NOMO-1 treated with dmso at 0.1 percent for 144 hours (cell line): ENCODE measurements at regions not wholly inside any gene's neighbourhood (a gene's known extent, or its start where the extent isn't known, plus 50 kb on each side); places are given as distances from the start of the nearest gene placed in this dataset.
A peak's percentile ranks its signal among the peaks of the same experiment; 100 is the strongest.
"Not testable (repeated sequence)": the region's sequence is repeated elsewhere in the genome, so short reads cannot be mapped to it uniquely, and the experiment has no call there.

Experiments
- DNase-seq: peaks from one replicate; lab custom pipeline; 2025; ENCODE audit not compliant: unreplicated experiment; lab: John Stamatoyannopoulos, UW

DNA sequence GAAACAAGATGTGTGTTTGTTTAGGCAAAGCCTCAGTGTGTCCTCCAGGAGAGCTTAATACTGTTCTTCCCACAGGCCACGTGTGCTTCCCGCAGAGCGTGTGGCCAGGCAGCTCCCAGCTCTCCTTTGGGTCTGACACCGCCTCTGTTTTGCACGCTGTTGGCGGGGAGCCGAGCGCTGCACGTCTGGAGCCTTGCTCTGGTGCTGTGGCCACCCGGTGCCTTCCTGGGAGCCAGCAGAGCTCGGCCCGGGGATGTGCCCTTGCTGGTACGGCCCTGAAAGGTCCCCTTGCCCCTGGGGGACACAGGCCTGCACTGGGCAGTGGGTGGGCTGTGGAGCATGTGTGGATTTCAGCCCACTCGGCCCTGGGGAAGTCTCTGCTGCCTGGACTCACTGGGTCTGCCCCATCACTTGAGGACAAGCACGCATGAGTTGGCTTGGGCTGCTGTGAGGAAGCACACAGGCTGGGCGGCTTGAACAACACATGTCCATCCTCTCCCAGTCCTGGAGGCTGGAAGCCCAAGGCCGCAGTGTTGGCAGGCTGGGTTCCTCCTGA, 160.7 kb upstream of the HDAC4 start:
- DNase-seq = no peak

DNA sequence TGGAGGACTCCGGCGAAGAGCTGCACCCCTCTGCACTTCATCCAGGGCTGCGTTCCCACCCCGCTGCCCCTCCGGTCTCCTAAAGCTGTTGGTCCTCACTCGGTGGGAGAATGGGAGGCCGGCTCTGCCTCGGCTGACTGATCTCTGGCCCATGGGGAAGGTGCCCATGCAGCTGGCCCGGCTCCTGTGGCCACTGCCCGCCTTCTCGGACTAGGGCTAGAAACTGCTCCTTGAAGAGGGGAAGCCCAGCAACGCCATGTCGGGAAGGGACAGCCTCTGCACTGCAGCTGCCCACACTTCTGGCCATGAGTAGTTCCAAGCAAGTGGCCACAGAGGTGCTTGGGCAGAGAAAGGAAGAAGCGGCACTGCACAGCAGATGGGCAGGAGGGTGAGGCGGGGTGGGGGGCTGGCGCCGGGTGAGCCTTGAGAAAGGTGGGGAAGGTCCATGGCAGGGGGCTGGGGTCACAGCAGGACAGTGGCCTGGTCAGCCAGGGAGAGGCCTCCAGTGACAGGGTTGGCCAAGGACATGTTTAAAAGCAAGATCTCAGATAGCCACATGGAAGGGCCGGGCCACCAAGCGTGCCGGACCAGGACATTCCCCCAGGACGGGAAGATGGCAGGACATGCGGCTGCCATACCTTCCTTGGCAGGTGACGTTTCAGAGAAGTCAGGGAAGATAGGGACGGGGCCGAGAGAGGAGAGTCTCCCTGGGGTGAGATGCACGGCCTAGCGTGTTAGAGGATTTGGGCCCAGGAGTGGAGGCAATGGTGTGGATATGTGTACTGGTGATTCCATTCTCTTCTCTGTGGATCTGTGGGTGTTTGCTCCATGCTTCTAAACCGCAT, 158.8 kb upstream of the HDAC4 start:
- no peak for DNase-seq

DNA sequence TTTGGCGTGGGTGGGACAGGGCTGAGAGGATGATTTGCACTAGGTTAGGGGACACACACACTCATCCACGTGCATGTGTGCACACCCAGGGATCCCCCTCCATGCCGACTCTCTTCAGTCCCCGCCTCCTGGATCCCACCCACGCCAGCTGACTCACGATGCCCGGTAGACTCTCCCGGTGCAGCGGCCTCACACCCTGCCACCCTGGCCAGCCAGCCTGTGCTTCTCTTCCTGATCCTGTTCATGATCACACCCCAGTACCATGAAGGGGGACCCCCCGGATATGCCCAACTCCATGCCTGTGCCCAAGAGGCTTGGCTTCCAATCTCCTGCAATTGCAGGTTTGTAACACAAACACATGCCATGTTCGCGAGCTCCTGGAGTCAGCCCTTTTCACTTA, 157.8 kb upstream of the HDAC4 start:
- DNase-seq = no peak

DNA sequence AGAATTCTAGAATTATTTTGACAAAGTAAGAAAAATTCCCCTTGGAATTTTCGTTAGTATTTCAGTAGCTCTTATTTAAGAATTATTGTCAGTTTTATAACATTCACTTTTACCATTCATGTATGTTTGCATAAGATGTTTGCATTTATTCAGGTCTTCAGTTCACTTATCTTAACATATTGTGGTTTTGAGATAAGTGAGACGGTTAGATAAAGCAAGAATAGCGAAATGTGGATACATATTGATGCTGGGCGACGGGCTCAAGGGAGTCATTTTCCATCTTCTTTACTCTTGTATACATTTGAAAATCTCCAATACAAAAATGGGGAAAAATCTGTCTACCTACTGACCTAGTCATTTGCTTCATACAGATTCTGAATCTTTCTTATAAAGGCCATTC, 156.7 kb upstream of the HDAC4 start:
- no peak for DNase-seq

DNA sequence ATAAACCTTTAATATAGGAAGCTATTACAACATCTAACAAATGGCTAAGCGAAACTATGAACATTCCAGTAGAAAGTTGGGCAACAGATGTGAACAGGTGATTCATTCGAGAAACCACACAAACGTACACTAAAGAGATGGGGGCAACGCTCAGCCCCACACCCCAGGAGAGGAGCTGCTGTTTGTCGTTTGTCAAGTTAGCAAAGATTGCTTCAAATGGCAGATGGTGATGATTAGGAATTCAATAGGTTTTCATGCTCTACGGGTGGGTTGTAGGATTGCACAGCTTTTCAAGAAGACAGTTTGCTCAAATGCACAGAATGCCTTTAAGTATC, 154.7 kb upstream of the HDAC4 start:
- peak; percentile 23 for DNase-seq

DNA sequence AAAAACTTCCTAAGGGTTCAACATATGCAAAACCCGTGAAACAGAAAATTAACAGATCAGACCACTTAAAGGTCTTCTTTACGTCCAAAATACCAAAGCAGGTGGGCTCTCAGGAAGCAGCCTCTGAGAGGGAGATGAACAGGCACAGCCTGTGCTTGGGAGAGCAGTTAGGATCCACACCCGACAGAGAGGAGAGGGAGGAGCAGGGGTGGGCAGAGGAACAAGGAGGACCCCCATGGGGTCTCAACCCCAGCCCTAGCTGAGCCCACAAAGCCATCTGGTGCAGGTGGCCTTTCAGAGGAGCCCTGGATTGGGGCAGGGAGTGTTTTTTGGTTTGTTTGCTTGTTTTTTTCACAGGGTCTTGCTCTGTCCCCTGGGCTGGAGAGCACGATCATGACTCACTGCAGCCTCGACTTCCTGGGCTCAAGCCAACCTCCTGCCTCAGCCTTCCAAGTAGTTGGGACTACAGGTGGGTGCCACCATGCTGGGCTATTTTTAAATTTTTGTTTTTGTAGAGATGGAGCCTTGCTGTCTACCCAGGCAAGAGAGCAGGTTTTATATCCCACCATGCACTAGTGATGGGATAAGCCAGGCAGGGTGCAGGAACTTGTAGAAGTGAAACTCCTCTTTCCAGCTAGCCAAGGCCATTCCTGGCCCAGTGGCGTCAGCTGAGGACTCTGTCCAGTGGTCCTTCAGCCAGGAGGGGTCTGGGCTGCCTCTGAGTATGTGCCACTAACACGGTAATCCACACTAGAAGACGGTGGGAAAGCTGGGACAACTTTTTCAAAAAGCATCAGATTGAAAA, 154.1 kb upstream of the HDAC4 start:
- DNase-seq = no peak

DNA sequence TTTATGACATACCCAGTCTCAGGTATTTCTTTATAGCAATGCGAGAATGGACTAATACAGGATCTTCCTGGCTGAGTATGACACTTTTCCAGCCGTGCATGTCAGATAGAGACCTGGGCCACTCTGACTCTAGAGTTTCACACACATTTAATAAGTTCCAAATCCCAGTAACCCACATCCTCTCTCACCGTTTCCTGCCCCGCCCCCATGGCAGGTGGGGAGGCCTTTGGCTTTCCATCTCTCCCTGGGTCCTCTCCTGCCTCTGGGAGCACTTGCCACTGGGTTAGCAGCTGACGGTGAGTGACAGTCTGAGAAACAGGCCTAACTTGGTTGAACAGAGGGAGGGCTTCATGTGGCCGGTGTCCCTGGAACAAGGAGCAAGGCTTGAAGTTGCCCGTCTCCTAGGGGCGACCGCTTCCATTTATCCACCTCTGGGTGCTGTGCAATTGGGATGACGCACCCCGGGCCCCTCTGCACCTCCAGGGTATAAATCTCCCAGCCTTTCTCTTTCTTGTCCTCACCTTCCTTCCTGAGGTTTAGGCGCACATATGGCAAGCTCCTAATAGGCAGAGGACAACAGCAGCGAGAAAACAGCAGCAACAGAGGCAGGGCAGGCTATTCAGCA, 152.7 kb upstream of the HDAC4 start:
- no peak for DNase-seq

DNA sequence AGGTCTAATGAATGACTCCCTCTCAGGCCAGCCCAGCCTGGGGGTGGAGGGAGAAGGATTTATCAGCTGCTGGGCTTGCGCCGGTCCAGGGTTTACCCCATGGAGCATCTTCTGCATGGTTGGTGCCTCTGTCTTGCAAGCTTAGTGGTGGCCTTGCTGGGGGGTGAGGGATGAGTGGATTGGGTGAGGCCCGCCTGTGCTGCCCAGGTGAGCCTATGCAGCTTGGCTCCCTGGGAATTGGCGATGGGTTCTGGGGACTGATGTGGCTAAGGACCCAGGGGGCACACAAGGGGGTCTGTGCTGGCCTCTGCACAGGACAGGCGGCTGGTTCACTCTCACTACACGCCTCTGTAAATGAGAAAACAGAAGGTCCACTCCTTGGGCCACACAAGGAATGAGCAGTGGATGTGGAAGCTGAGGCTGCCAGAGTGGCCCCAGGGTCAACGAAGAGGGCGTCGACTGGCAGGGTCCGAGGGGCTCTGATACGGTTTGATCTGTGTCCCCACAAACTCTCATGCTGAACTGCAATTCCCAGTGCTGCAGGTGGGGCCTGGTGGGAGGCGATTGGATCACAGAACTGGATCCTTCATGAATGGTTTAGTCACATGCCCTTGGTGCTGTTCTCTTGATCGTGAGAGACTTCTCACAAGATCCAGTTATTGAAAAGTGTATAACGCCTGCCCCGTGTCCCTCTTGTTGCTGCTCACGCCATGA, 151.6 kb upstream of the HDAC4 start:
- DNase-seq = no peak

DNA sequence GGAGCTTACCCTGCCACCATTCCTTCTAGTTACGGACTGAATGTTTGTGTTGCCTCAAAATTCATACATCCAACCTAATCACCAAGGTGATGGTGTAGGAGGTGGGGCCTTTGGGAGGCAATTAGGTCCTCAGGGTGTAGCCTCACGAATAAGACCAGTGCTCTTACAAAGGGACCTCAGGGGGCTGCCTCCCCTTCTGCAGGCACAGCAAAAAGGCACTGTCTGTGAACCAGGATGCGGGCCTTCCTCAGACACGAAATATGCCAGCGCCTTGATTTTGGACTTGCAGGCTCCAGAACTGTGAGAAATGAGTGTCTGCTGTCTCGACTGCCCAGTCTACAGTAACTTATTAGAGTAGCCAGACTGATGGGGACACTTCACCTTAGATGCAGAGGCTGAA, 150.4 kb upstream of the HDAC4 start:
- DNase-seq = no peak

DNA sequence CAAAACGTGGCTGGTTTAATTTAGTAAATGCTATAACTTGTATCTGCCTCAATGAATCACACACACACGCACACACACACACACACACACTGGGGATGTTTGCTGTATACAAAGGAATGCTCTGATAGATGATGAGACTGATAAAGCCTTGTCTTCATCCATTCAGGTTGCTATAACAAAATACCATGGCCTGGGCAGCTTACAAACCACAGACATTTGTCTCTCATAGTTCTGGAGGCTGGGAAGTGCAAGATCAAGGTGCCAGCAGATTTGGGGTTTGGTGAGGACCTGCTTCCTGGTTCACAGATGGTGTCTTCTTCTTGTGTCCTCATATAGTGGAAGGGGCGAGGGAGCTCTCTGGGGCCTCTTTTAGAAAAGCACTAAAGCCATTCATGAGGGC, 149.5 kb upstream of the HDAC4 start:
- DNase-seq = no peak

DNA sequence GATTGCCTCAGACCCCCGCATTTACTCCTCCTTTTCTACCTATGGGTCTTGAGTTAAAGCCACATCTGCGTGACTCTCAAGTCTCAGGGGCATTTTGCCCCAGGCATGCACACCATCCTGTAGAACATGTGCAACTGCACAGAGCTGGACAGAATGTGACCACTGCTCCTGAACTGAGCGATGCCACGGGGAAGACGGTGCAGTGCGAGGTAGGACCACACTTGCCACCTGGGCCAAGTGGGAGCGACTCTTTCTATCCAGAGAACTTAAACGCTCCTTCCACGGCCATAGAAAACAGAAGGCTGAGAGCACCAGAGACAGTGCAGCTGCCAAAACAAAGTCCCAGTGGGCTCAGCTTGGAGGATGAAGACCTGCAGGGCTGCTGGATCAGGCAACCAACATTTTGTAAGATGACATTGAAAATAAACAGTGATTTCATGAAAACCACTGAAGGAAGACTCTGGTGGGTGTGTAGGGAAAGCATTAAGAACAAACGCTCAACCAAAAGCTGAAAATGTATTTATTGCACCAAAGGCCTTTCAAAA, 149.0 kb upstream of the HDAC4 start:
- DNase-seq = no peak

DNA sequence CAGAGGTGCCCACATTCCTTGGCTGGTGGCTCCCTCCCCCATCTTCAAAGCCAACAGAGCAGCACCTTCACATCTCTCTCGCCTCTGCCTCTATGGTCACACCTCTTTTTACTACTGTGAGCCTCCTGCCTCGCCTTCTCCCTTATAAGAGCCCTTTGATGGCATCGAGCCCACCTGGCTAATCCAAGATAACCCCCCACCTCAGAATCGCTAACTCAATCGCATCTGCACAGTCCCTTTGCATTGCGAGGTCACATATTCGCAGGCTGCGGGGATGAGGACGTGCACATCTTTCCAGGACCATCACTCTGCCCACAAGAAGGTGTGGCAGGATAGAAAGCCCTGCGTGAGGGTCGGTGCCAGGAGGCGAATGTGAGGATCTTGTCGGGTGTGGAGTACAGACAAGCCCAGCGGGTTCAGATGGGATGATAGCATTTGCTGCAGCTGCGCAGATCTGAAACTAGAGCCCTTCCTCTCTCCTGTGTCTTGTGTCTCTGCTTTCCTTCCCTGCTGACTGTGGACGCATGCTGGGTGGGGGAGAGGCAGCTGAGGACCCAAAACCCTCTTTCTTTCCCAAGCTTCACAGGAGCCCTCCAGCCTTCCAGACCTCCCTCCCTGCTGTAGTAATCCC, 148.3 kb upstream of the HDAC4 start:
- no peak for DNase-seq

DNA sequence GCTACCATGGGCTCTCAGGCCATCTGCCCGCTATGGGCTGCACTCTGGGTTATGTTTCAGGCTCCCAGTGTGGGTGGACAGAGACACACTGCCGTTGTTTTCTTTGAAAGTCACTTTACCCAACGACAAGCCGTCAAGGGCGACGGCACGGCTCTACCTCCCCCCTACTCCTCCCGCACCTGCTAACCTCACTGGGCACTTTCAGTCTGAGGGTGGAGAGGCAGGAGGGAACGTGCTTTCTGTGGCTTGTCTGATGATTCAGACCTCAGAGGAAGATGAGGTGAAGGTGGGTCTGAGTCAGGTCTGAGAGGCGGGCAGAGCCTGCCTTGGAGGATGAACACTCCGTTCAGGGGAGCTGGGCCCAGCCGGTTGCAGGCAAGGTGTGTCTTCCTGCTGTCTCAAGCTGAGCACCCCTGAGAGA, 147.6 kb upstream of the HDAC4 start:
- no peak for DNase-seq

DNA sequence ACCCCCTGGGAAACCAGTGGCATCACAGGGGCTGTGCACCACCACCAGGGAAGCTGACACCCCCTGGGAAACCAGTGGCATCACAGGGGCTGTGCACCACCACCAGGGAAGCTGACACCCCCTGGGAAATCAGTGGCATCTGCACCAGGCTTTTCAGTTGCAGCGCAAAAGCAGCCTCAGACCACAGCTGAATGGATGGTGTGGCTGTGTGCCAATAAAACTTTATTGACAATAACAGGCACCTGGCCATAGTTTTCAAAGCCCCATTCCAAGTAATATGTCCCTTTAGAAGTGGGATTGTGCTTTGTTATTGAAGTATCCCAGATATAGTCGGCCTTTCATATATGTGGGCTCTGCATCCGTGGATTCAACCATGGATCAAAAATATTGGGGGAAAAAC, 146.3 kb upstream of the HDAC4 start:
- DNase-seq = not testable (repeated sequence)

DNA sequence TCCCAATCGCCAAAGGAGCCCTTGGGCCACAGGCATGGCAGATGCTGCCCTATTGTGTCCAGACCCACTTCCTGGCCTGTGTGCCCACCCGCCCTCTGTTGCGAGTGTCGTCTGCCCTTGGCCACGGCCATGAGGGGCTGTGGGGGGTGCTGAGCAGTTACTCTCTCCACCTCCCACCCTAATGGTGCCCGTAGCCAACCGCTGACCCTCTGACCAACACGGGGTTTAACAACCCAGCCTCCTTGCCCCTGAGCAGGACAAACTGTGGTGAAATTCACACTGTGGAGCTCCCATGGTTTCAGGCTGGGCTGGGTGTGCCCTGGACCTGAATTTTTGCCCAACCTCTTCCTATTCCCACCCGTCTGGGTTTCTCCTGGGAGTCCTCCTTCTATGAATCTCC, 145.7 kb upstream of the HDAC4 start:
- DNase-seq = no peak

DNA sequence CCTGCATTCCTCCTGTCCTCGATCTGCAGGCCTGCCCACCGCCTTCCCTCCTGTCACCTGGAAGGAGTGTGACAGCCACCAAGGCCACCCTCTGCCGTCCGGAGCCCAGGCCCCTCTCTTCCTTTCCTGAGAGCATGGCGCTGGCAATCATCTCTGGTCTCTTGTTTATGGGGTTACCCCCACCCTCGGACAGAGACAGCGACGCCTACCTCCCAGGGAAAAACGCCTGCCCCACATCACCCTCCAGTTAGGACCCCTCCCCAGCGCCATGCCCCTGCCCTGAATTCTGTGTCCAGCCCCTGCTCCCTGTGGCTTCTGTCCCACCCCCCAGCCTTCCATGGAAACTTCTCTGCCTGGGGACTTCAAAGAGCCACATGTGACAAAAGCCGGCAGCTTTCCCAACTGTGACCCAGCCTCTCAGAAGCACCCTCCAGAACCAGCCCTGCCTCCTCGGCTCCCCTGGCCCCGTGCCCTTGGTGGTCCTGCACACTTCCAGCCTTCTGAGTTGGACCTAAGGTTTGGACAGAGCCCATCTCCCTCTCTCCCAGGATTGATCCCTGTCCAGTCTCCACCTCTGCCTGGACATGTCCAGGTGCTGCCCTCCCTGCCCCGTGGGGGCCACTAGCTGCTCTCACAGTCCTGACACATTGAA, 145.0 kb upstream of the HDAC4 start:
- DNase-seq = no peak

DNA sequence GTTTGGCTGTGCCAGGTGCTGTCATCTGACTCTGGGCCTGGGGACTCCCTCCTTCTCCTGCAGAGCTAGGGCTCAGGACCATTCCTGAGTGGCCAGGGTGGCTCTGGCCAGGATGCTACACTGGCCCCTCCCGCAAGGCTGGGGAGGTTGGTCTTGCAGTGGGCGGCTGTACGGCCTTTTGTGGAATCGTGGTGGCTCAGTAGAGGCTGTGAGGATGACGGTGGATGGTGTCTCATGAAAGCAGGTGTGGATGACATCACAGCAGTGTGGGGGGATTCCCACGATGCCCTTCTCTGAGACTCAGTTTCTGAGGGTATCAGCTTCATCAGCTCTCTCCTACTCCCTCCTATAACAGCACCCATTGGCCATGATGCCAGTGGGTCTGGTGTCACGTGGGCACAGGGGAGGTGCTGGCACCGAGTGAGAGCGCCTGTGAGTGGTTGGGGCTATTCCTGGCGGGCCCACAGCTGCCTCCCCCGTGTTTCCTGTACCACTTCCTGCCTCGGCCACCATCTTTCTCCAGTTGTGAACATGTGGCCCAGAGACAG, 144.2 kb upstream of the HDAC4 start:
- no peak for DNase-seq

DNA sequence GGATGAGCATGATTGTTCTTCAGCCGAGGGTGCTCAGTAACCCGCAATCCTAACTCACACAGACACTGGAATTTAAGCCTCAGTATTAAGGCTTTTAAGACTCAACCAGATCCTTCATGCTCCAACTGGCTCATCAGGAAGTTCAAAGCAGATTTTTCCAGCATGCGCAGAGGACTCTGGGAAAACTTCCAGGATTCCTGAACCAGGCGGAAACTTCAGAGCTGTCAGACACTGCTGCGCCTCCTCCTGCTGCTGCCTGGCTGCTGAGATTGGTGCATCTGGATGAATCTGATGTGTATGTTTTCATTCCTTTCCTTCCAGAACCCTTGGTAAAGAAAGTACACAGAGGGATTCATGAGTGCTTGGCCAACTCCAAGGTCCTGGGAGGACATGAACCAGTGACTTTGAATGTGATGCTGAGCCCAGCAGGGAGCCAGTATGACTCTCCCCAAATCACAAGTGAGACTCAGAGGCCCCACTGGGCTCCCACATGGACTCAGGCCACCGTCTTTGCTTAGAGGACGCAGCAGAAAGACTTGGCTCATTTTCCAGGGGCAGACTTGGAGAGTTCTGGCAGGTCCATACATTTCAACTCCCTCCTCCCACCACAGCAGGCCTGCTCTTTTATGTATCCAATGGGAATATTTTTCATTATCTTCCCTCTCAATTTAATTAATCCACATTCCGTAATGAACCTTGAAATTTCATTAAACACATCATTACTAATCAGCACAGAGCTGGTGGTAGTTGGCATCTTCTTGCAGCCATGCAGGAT, 143.5 kb upstream of the HDAC4 start:
- no peak for DNase-seq

DNA sequence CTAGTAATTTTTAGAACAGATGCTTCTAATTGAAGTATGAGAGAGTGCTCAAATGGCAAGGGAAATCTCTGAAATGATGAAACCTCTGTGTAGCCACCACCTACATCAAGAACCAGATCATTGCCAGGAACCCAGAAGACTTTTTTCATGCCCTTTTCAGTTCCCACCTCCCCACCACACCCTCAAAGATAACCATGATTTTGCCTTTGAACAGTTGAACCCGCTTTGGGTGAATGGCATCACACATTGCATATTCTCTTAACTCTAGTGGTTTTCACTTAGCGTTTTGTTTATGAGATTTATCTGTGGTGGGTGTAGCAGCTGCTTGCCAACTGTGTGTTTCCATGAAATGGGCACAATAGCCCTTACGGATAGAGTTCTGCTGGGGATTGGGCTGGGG, 142.9 kb upstream of the HDAC4 start:
- no peak for DNase-seq
